ENCODE measurements at regions not wholly inside any gene's neighbourhood (a gene's known extent, or its start where the extent isn't known, plus 50 kb on each side); places are given as distances from the start of the nearest gene placed in this dataset.

DNA sequence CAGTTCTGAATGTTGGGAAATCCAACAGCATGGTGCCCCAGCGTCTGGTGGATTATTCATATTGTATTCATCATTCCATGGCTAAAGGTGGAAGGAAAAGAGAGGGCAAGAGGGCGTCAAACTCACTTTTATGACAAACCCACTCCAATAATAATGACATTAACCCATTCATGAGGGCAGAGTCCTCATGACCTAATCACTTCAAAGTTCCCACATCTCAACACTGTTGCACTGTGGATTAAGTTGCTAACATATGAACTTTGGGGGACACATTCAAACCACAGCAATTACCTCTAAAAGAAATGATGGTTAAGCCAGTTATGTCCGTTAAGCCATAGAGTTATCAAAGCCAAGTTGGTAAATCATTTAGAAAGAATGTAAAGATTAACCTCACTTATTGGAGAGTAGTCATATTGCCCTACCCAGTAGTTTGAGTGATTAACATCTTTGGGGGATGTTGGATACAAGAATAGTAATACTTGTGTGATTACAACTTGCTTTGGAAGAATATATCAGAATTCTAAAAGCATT, 212.4 kb upstream of the FLRT2 start:
- no peak for DNase-seq

DNA sequence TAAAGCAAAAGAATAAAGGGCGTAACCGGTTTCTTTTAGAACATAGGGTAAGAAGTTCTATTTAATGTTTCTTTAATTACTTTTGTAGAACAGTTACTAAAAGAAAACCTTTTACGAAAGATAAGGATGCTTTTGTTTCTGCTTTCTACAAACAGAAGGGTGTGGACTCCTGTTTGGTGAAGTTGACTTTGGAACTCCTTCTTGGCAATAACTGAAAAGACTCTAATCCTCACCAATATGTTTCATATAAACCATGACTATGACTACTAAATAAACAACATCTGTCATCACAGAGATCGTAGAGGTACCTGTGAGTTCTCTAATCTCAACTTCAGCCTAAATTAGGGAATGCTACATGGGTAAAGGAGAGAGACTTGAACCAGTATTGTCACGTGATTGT, 210.8 kb upstream of the FLRT2 start:
- Mint-ChIP-seq H3K4me1 (no peaks in the 10 kb centered on the region), H3K27ac (no peak overlapping the region), H3K9me3 (peaks cover 4 to 5% of the 10 kb centered on the region in 2 donors), H3K4me3 (no peak overlapping the region), H3K27me3 (no peaks in the 10 kb centered on the region), H3K36me3 (no peaks in the 10 kb centered on the region)
- ATAC-seq (replicated peaks) (no peak), DNase-seq (no peak)

More for the DNA sequence above, 212.4 kb upstream of the FLRT2 start:
- no peak for ATAC-seq (replicated peaks)
- H3K36me3 Mint-ChIP-seq, result no peaks in the 10 kb centered on the region
- no peak overlapping the region for H3K4me3 Mint-ChIP-seq
- H3K9me3 Mint-ChIP-seq, result peaks cover 4 to 5% of the 10 kb centered on the region in 2 donors
- no peaks in the 10 kb centered on the region for H3K4me1 Mint-ChIP-seq
- no peaks in the 10 kb centered on the region for H3K27me3 Mint-ChIP-seq
- H3K27ac Mint-ChIP-seq, result no peak overlapping the region

DNA sequence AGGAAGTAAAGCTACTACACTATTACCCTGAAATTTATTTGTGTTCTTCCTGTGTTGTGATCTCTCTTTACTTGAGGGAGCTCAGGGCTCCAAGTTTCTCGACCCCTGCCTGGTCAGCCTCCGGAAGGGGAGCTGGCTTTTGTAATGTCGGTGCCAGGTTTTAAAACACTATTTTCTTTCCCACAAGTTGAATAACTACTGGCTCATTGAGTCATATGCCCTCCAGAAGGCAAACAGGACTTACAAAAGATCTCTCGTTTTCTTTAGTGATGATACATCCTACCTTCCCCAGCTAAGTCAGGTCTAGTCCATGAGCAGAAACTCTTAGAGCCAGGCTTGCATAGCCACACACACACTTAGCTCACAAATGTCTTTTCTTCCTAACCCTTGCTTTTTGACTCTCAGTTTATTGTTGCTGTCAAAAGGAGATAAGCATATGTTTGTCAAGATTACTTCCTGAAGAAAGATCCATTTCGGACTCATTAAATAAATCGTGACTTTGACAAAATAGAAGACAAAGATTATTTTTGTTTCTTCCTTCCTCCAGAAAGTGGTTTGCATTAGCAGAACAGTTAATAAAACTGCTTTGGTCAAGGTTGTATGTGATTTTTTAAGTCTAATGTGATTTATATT, 209.8 kb upstream of the FLRT2 start:
- H3K27me3 Mint-ChIP-seq, result no peaks in the 10 kb centered on the region
- no peak for ATAC-seq (replicated peaks)
- DNase-seq, result no peak
- H3K9me3 Mint-ChIP-seq, result peaks cover 4 to 5% of the 10 kb centered on the region in 2 donors
- no peak overlapping the region for H3K4me3 Mint-ChIP-seq
- no peak overlapping the region for H3K27ac Mint-ChIP-seq
- H3K4me1 Mint-ChIP-seq, result no peaks in the 10 kb centered on the region
- no peaks in the 10 kb centered on the region for H3K36me3 Mint-ChIP-seq

DNA sequence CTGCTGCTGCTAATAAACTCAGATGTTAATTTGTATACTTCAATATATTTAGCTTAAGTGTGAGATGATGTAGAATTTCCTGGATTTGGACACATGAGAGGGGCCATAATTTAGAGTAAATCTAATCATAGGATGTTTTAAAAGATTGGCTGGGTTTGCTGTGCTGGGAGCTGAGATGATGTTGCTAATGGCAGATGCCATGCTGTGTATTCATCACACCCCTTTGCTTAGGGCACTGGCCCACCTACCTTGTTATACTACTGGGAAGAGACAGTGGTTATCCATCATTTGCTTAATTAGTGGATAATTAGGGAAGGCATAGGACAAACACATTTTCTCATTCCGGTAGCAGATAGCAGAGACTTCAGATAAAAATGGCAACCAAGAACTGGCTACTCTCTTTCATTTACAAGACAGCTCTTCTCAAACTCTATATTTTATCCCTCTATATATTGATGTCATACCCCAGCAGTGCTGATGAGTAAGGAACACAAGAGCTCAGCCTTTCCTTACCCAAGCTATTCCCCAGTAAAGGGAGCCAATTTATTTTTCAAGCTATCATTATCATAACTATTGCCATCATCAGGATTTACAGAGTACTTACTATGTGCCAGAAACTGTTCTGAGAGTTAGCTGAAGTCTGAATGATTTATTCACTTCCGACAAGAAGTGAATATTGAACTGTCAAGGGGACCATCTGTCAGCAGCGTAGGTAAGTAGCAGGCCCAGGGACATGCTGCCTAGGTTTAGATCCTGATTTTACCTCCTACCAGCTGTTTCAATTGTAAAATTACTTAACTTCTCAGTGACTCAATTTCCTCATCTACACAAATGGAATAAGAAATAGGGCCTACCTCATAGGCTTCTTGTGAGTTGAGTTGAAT, 204.6 kb upstream of the FLRT2 start:
- ATAC-seq (replicated peaks), result no peak
- Mint-ChIP-seq H3K4me3 (no peak overlapping the region), H3K36me3 (no peaks in the 10 kb centered on the region), H3K9me3 (peaks cover 2 to 5% of the 10 kb centered on the region in 2 donors), H3K27ac (no peak overlapping the region), H3K27me3 (no peaks in the 10 kb centered on the region), H3K4me1 (no peaks in the 10 kb centered on the region)
- DNase-seq, result no peak

DNA sequence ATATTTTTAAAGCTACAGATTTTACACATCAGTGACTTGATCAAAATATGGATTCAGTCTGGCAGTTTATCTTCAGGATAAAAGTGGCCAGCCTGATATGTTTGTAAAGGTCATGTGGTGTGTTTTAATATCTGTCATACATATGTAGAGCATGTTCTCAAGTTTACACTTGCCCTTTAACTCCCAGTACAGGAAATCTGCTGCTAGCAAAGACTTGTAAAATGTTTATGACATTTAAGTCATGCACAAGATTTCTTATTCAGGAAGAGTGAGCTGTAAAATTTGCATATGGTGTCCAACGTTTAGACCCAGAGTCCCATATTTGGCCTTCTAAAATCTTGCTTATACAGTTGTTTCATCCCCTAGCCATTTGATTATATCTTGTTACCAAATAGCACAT, 197.5 kb upstream of the FLRT2 start:
- no peak overlapping the region for H3K4me3 Mint-ChIP-seq
- no peaks in the 10 kb centered on the region for H3K9me3 Mint-ChIP-seq
- H3K27me3 Mint-ChIP-seq, result no peaks in the 10 kb centered on the region
- no peaks in the 10 kb centered on the region for H3K36me3 Mint-ChIP-seq
- no peaks in the 10 kb centered on the region for H3K4me1 Mint-ChIP-seq
- DNase-seq (no peak), ATAC-seq (replicated peaks) (no peak)
- H3K27ac Mint-ChIP-seq, result no peak overlapping the region

DNA sequence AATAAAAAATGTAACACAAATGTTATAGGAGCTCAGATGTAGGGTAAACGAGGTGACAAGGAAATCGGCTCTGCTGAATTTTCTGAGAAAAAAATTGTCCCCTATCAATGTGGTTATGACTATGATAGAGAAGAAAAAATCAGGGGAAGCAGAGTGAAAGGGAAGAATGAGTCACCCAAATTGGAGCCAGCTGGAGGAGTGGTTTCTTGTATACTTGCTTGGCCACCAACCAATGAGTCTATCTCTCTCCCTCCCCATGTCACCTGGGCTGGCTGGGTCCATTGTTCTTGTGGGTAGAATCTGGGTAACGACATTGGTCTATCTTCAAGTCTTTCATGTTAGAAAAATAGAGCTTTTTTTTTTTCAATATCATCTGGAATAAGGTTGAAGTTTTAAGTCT, 196.6 kb upstream of the FLRT2 start:
- Mint-ChIP-seq H3K27me3 (no peaks in the 10 kb centered on the region), H3K4me3 (no peak overlapping the region), H3K36me3 (no peaks in the 10 kb centered on the region), H3K27ac (no peak overlapping the region), H3K9me3 (no peaks in the 10 kb centered on the region), H3K4me1 (no peaks in the 10 kb centered on the region)
- no peak for ATAC-seq (replicated peaks)
- DNase-seq, result no peak

DNA sequence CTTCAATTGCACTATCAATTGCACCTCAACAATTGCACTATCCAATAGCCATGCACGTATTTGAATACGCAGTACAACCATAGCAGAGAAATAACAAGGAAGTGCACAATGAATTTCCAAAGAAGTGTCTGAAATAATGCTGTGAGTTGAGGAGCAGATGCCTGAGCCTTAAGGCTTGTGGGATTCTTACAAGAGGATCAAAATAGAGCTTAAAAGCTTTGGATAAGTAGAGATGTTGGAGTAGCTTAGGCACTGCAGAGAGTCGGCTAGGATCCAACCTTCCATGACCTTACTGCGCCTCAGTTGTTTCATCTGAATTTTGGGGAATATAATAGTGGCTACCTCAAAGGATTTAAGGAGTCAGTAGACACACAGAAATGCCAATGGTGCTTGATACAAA, 196.1 kb upstream of the FLRT2 start:
- Mint-ChIP-seq H3K27me3 (no peaks in the 10 kb centered on the region), H3K36me3 (no peaks in the 10 kb centered on the region), H3K4me3 (no peak overlapping the region), H3K4me1 (no peaks in the 10 kb centered on the region), H3K27ac (no peak overlapping the region), H3K9me3 (no peaks in the 10 kb centered on the region)
- ATAC-seq (replicated peaks), result no peak
- no peak for DNase-seq

DNA sequence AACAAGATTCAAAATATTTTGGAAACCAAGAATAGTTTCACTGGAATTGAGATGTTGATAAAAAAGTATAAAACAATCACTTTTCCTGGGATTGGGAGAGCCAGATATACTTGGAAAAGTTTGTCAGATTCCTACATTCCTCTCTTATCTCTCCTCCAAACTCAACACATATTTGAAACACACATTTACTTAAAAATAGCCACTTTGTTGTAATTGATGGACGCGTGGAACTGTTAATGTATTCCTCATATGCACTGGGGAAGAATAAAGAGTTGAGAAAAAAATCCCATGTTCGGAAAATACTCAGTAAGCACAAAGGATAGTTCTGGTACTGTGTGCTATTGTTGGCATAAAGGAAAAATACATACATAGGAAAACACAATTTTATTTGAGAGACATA, 195.6 kb upstream of the FLRT2 start:
- no peaks in the 10 kb centered on the region for H3K27me3 Mint-ChIP-seq
- H3K9me3 Mint-ChIP-seq, result no peaks in the 10 kb centered on the region
- no peak for DNase-seq
- H3K4me1 Mint-ChIP-seq, result no peaks in the 10 kb centered on the region
- H3K27ac Mint-ChIP-seq, result no peak overlapping the region
- no peak overlapping the region for H3K4me3 Mint-ChIP-seq
- ATAC-seq (replicated peaks), result no peak
- H3K36me3 Mint-ChIP-seq, result no peaks in the 10 kb centered on the region

DNA sequence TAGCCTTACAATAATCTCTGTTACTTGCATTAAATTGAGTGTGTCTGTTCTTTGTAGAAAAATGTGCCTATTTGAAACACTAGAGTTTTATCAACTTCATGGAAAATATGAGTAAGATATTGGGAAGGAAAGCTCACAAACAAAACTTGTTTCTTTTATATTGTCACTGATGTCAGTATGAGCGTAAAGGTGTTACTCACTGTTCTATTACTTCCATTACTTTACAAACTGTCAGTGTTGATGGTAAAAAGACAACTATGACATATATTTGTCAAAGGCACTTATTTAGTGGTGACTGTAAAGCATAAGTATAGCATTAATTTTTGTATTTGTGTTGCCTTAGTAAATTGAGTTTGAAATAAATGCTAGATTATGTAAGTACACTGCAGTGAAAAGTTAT, 193.7 kb upstream of the FLRT2 start:
- no peaks in the 10 kb centered on the region for H3K27me3 Mint-ChIP-seq

DNA sequence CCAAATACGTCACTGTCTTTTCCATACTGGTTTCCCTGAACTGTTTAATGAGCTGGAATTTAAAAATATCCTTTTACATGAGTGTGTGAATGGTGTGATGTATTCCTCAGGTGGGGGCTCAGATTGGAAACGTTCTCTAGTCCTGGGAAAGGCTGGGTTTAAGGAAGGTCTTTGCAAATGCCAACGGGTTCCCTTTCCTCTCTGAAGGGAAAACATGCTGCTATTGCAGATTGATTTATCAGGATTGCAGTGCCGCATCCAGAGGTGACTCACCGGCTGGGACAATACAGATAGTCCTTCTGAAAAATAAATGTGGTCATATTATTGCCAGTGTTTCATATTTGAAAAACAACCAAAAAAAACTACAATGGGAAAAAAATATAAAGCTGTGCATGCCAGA, 193.1 kb upstream of the FLRT2 start:
- Mint-ChIP-seq H3K27ac (no peak overlapping the region), H3K9me3 (no peaks in the 10 kb centered on the region), H3K27me3 (no peaks in the 10 kb centered on the region), H3K4me1 (no peaks in the 10 kb centered on the region), H3K4me3 (no peak overlapping the region), H3K36me3 (no peaks in the 10 kb centered on the region)
- no peak for ATAC-seq (replicated peaks)
- DNase-seq, result no peak

More for the DNA sequence above, 193.7 kb upstream of the FLRT2 start:
- H3K4me3 Mint-ChIP-seq, result no peak overlapping the region
- H3K9me3 Mint-ChIP-seq, result no peaks in the 10 kb centered on the region
- no peak for ATAC-seq (replicated peaks)
- H3K4me1 Mint-ChIP-seq, result no peaks in the 10 kb centered on the region
- no peak for DNase-seq
- H3K36me3 Mint-ChIP-seq, result no peaks in the 10 kb centered on the region
- no peak overlapping the region for H3K27ac Mint-ChIP-seq

DNA sequence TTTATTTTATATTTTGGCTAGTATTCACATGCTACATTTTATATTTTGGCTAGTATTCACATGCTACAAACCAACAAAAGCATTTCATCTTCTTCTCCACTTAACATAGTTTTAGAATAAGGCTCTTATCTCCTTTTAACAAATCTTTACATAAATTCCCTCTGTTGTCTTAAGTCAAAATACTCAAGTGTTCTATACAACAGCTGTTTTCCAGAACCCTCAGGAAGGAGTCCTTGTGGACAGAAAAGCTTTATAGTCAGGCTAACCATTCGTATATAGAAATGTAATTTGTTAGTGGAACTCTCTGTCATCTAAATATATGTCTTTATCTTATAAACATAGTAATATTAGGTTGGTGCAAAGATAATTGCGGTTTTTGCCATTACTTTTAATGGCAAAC, 191.0 kb upstream of the FLRT2 start:
- DNase-seq (no peak), ATAC-seq (replicated peaks) (no peak)
- Mint-ChIP-seq H3K27ac (no peak overlapping the region), H3K9me3 (no peaks in the 10 kb centered on the region), H3K27me3 (no peaks in the 10 kb centered on the region), H3K4me1 (no peaks in the 10 kb centered on the region), H3K36me3 (no peaks in the 10 kb centered on the region), H3K4me3 (no peak overlapping the region)

DNA sequence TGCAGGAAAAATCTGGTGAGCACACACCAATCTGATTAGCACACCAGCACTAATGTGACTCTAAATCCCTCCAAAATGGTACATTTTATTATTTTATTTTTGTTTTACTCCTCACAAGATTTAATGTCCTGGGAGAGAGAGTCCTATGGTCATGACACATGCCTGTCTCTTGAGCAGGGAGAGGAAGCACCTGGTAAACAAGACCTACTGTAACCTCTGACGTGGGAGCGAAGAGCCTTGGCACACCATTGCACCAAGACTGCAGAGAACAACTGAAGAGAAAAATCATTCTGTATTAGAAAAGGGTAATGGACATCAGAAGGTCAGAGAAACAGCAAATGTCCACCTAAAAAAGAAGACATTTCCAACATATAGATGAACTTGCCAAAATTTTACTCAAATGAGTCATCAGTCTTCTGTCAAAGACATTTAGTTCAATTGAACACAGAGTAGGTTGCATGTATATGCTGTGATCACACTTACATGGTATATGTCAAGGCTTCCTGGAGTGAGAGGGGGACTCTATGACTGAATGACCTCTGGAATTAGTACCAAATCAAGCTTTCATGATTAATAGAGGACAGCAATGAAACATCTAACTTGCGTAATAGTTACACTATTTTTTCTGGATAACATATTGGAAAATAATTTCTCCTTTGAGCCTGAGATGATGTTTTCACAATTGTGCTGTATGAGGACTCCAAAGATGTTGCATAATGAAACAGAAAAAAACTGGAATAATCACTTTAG, 186.9 kb upstream of the FLRT2 start:
- ATAC-seq (replicated peaks) (no peak), DNase-seq (no peak)
- Mint-ChIP-seq H3K4me3 (no peak overlapping the region), H3K36me3 (no peaks in the 10 kb centered on the region), H3K9me3 (peaks cover 0 to 2% of the 10 kb centered on the region in 2 donors), H3K27ac (no peak overlapping the region), H3K27me3 (no peaks in the 10 kb centered on the region), H3K4me1 (no peaks in the 10 kb centered on the region)

DNA sequence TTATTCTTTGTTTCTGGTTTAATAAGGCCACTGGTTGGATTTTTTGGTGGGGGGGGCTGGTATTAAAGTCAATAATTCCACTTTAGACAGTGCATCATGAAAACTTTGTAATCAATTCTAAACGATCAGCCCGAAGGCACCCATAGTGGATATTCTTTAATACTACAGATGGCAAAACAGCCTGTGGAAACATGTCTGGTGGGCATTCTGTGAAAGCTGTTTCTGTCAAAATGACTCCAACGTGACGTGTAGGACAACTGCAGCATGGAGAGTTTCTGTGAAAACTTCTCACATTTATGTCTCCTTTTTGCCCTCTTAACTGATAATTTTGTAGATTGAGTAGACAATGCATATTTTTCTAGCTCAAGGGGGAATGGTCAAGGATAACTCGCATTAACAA, 185.8 kb upstream of the FLRT2 start:
- Mint-ChIP-seq H3K4me3 (no peak overlapping the region), H3K4me1 (no peaks in the 10 kb centered on the region), H3K9me3 (peaks cover 0 to 2% of the 10 kb centered on the region in 2 donors), H3K36me3 (no peaks in the 10 kb centered on the region), H3K27ac (no peak overlapping the region), H3K27me3 (no peaks in the 10 kb centered on the region)
- DNase-seq (no peak), ATAC-seq (replicated peaks) (no peak)

DNA sequence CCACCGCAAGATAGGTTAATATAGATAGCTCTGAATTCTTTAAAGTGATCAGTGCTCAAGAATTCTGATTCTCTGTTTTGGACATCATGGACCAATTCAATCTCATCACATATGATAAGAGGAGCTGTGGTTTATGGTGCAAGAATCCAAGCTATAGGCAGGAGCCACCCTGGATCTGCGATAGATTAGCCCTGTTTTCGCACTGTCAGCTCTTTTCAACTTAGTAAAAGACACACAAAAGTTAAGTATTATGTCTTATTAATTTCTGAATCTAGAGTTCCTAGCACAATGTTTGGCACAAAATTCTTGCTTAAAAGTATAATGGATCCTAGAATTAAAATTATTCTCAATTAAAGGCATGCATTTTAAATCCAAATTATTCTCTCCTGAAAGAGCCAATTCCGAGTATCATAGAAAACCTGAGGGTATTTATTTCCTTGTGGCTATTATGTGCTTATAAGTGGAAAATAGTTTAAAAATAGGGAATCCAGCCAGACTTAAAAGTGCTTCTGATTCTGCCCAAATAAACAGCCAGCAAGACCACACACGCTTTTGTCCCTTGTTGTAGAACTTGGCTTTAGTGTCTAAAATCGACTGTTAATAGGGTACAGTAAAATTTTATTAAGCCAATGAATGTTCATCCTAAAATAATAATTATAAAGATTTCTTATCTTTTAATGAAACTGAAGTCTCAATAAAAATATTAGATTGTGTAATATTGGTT, 184.9 kb upstream of the FLRT2 start:
- H3K4me1 Mint-ChIP-seq, result no peaks in the 10 kb centered on the region
- ATAC-seq (replicated peaks) (no peak), DNase-seq (no peak)
- H3K36me3 Mint-ChIP-seq, result no peaks in the 10 kb centered on the region
- no peak overlapping the region for H3K27ac Mint-ChIP-seq
- H3K9me3 Mint-ChIP-seq, result peaks cover 0 to 2% of the 10 kb centered on the region in 2 donors
- no peak overlapping the region for H3K4me3 Mint-ChIP-seq
- H3K27me3 Mint-ChIP-seq, result no peaks in the 10 kb centered on the region

Data from stimulated activated naive B cell treated with anti-CD40 and anti-IgM and Interleukin-4, amounts not matched to agents 10 μg/mL and 1 μg/mL and 100 μg/mL, for 72 hours (primary cell).